Stomach (tissue), 8 donors: ENCODE measurements at regions not wholly inside any gene's neighbourhood (a gene's known extent, or its start where the extent isn't known, plus 50 kb on each side); places are given as distances from the start of the nearest gene placed in this dataset.
A peak's percentile ranks its signal among the peaks of the same experiment; 100 is the strongest.

Experiments
- DNase-seq, 2 donors: peaks; one replicate each; pipeline versions ENCODE4 v3.0.0 to v3.0.0-alpha.2; 2013 to 2019
- H3K27ac ChIP-seq, 5 donors: fragments of 200-600 bp in 4 of 5; sonication (generic) in 4 of 5; one replicate each; pipeline ENCODE4 v1.5.1; 2013 to 2019; ENCODE audit warnings: mild to moderate bottlenecking in 1 of 5, moderate library complexity in 1 of 5
- H3K27me3 ChIP-seq, 3 donors: fragments of 200-600 bp; sonication (generic); one replicate each; pipeline ENCODE4 v1.5.1; 2017 to 2019; ENCODE audit warnings: mixed run types in 1 of 3
- H3K36me3 ChIP-seq, 4 donors: fragments of 200-600 bp; sonication (generic); 1 replicate in 3 of 4; 2 replicates in 1 of 4; pipeline ENCODE4 v1.5.1; 2016 to 2019
- H3K4me1 ChIP-seq, 4 donors: fragments of 200-600 bp; sonication (generic); one replicate each; pipeline ENCODE4 v1.5.1; 2016 to 2019
- H3K4me3 ChIP-seq, 4 donors: fragments of 200-600 bp; sonication (generic) in 3 of 4; one replicate each; pipeline ENCODE4 v1.5.1; 2016 to 2019; ENCODE audit warnings: mild to moderate bottlenecking in 1 of 4
- H3K9me3 ChIP-seq, 4 donors: fragments of 200-600 bp; sonication (generic); one replicate each; pipeline ENCODE4 v1.5.1; 2016 to 2019
- CTCF ChIP-seq, 7 experiments: fragments of 450-650 bp in 4 of 7; fragments of 200-600 bp in 3 of 7; sonication (generic) in 3 of 7; IDR thresholded peaks; one replicate each; pipeline ENCODE4 v1.5.1; 2016 to 2019; ENCODE audit warnings: antibody characterized with exemption in 7 of 7, control low read depth in 2 of 7, mild to moderate bottlenecking in 1 of 7
- EP300 ChIP-seq: sonication (generic); formaldehyde crosslinking; IDR thresholded peaks from one replicate; pipeline ENCODE4 v1.6.1; 2017; ENCODE audit warnings: antibody characterized with exemption
- POLR2A ChIP-seq, 4 donors: fragments of 450-650 bp; IDR thresholded peaks; one replicate each; pipeline ENCODE4 v1.6.1; 2016; ENCODE audit warnings: antibody characterized with exemption in 4 of 4, control low read depth in 2 of 4, mild to moderate bottlenecking in 1 of 4, moderate library complexity in 1 of 4
- POLR2AphosphoS5 ChIP-seq, 3 donors: sonication (generic); formaldehyde crosslinking; IDR thresholded peaks; one replicate each; pipeline ENCODE4 v1.6.1; 2016; ENCODE audit warnings: antibody characterized with exemption in 3 of 3
- WGBS, 5 donors: extraction: QIAGEN DNeasy Blood & Tissue Kit in 3 of 5; methylation state at CpG; one replicate each; pipeline versions ENCODE4 v1.1.5 to v1.1.7; 2013 to 2018; 5-methylcytosine and 5-hydroxymethylcytosine counted together
- intact Hi-C: fragments of 100-400 bp; cut with DNase I; formaldehyde crosslinking; loops from one replicate; pipeline ENCODE4 v1.15.1; 2023; ENCODE audit warnings: low total_unique reads
- donor health status: healthy with polysubstance abuse.
- donor health status: Bipolar disorder and iron deficiency.
- donor health status: healthy.

DNA sequence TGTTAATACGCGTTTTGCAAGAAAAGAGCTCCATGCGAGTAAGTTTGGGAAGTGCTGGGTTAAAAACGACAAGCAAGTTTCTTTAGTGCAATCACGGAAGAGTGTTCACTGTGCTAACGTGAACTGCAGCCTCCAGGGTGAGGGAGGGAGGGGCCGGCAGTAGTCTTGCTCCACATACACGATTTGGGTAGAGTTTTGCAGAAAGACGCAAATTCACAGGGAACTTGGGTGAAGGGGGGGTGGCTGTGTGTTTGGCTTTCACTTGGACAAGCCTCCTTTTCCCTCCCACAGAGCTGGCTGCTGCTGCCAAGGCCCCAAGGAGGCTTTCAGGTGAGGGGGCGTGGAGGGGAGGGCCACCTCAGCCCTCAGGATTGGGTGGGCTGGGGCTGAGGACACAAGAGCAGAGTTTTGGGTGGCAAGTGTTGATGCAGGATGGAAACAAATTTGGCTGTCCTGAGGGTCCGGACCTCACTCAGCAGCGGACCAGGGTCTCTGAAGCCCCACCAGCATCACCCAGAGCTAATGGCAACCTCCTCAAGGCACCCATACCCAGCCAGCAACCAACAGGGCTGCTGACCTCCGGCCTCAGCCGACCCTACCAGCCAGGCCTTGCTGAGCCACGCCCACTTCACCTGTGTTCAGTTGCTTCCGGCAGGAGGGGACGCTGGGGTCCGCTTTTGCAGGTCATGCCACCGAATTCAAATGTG lies 204.5 kb downstream of the ERMARD start:
- Histone ChIP-seq H3K9me3 (no peaks in the 10 kb centered on the region), H3K4me3 (no peak overlapping the region), H3K36me3 (no peaks in the 10 kb centered on the region), H3K27me3 (peaks cover 0 to 22% (median 0%) of the 10 kb centered on the region in 3 donors), H3K4me1 (peaks cover 0 to 12% (median 10%) of the 10 kb centered on the region in 4 donors), H3K27ac (no peak overlapping the region)
- TF ChIP-seq POLR2A (IDR thresholded peaks at IDR 0.05): no peak
- TF ChIP-seq EP300: no peak
- no peak for TF ChIP-seq POLR2AphosphoS5 (IDR thresholded peaks at IDR 0.05)
- no peak for TF ChIP-seq CTCF (IDR thresholded peaks at IDR 0.05)
- intact Hi-C loops: no loop called here
- WGBS, 5 donors: 53 to 65% (median 61%) methylated on average over 18 to 19 of the region's 19 CpGs
- peak in 1 of 2 donors; percentile 16 for DNase-seq

- Histone ChIP-seq H3K4me3 (no peak overlapping the region), H3K36me3 (no peaks in the 10 kb centered on the region), H3K27ac (no peak overlapping the region), H3K4me1 (peaks cover 0 to 12% (median 10%) of the 10 kb centered on the region in 4 donors), H3K27me3 (peaks cover 0 to 15% (median 0%) of the 10 kb centered on the region in 3 donors), H3K9me3 (no peaks in the 10 kb centered on the region)
- TF ChIP-seq CTCF (IDR thresholded peaks at IDR 0.05) (no peak), POLR2AphosphoS5 (IDR thresholded peaks at IDR 0.05) (no peak), EP300 (no peak), POLR2A (IDR thresholded peaks at IDR 0.05) (no peak)
- intact Hi-C loops: no loop called here
- 96 to 100% (median 99%) methylated on average over 1 of the region's 1 CpG for WGBS, 5 donors
- DNase-seq: no peak
Measured at GRCh38 chr6:169954977-169955376, 203.6 kb downstream of the ERMARD start.

- Histone ChIP-seq H3K36me3 (no peaks in the 10 kb centered on the region), H3K27ac (no peak overlapping the region), H3K27me3 (peaks cover 0 to 5% (median 0%) of the 10 kb centered on the region in 3 donors), H3K4me3 (no peak overlapping the region), H3K4me1 (no peaks in the 10 kb centered on the region), H3K9me3 (no peaks in the 10 kb centered on the region)
- no peak for TF ChIP-seq POLR2AphosphoS5 (IDR thresholded peaks at IDR 0.05)
- 48 to 71% (median 53%) methylated on average over 3 of the region's 3 CpGs for WGBS, 5 donors
- DNase-seq: peak in 1 of 2 donors; percentile 24
- intact Hi-C loops: no loop called here
Measured at GRCh38 chr6:169953686-169954085, 202.3 kb downstream of the ERMARD start.

DNA sequence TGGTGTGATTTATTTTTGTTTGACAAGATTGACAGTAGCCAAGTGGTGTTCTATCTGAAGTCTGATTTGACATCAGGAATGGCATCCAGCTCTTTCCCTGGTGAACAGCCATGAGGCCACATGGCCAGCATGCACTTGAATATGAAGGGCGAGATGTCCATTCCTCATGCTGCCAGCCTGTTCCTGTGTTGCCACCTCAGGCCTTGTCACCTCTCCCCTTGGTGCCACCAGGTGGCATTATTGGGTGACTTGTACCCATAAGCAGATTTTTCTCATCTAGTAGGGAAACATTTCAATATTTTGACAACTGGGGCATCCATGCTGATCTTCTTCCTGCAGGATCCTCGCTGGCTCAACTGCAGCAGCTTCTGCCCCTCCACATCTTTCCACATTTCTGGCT lies 199.1 kb downstream of the ERMARD start:
- Histone ChIP-seq H3K36me3 (no peaks in the 10 kb centered on the region), H3K4me3 (no peak overlapping the region), H3K27me3 (no peaks in the 10 kb centered on the region), H3K27ac (no peak overlapping the region), H3K9me3 (no peaks in the 10 kb centered on the region), H3K4me1 (no peaks in the 10 kb centered on the region)
- intact Hi-C loops: no loop called here
- 57 to 79% (median 75%) methylated on average over 2 of the region's 2 CpGs for WGBS, 5 donors
- TF ChIP-seq POLR2AphosphoS5 (IDR thresholded peaks at IDR 0.05) (no peak), CTCF (IDR thresholded peaks at IDR 0.05) (peak in 3 of 7 experiments; percentile 9 to 46 (median 33))
- peak in 1 of 2 donors; percentile 49 for DNase-seq

DNA sequence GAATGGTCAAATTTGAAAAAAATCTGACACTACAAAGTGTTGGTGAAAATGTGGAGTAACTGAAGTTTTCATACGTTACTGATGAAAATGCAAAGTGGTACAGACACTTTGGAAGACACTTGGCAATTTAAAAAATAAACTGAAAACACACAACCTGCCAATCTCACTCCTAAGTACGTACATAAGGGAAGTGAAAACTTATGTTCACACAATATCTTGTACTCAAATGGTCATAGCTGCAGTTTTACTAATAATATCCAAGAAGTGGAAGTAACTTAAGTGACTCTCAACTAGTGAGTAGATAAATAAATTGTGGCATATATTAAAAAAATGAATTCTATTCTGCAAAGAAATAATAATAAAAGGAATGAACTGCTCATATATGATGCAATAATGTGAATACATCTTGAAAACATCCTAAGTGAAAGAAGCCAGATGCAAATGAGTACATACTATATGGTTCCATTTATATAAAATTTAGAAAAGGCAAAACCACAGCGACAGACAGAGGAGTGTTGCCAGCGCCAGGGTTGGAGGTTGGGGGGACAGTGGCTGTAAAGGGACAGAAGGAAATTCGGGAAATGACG lies 198.2 kb downstream of the ERMARD start:
- Histone ChIP-seq H3K27ac (no peak overlapping the region), H3K4me1 (no peaks in the 10 kb centered on the region), H3K36me3 (no peaks in the 10 kb centered on the region), H3K9me3 (no peaks in the 10 kb centered on the region), H3K27me3 (no peaks in the 10 kb centered on the region), H3K4me3 (no peak overlapping the region)
- TF ChIP-seq POLR2A (IDR thresholded peaks at IDR 0.05) (no peak), CTCF (IDR thresholded peaks at IDR 0.05) (no peak), POLR2AphosphoS5 (IDR thresholded peaks at IDR 0.05) (no peak), EP300 (no peak)
- no peak for DNase-seq
- intact Hi-C loops: no loop called here
- 82 to 86% (median 84%) methylated on average over 6 of the region's 6 CpGs for WGBS, 5 donors
